ENCODE measurements at regions not wholly inside any gene's neighbourhood (a gene's known extent, or its start where the extent isn't known, plus 50 kb on each side); places are given as distances from the start of the nearest gene placed in this dataset.

- no peak for TF ChIP-seq CTCF (IDR thresholded peaks at IDR 0.05)
- Histone ChIP-seq H3K4me1 (ENCODE audit: control insufficient read depth in 1 of 2, insufficient read depth in 1 of 2, low read depth in 1 of 2, low read length in 1 of 2) (peaks cover 51 to 56% of the 10 kb centered on the region in 2 experiments), H3K4me3 (ENCODE audit: low read depth in 1 of 2, low read length in 1 of 2) (peak overlapping the region in 1 of 2 experiments; percentile 17), H3K27me3 (no peaks in the 10 kb centered on the region), H3K27ac (peak overlapping the region; percentile 84), H3K9me3 (no peaks in the 10 kb centered on the region), H3K36me3 (no peaks in the 10 kb centered on the region)
Measured at GRCh38 chr21:14684071-14684470, 138.0 kb upstream of the SAMSN1 start.

- peak overlapping the region; percentile 84 for H3K27ac ChIP-seq
- TF ChIP-seq CTCF (IDR thresholded peaks at IDR 0.05) = no peak
- no peaks in the 10 kb centered on the region for H3K9me3 ChIP-seq
- no peaks in the 10 kb centered on the region for H3K36me3 ChIP-seq
- H3K4me3 ChIP-seq (ENCODE audit: low read depth in 1 of 2, low read length in 1 of 2) = no peak overlapping the region
- peaks cover 51 to 56% of the 10 kb centered on the region in 2 experiments for H3K4me1 ChIP-seq (ENCODE audit: control insufficient read depth in 1 of 2, insufficient read depth in 1 of 2, low read depth in 1 of 2, low read length in 1 of 2)
- no peaks in the 10 kb centered on the region for H3K27me3 ChIP-seq
Measured at GRCh38 chr21:14683063-14683462, 136.9 kb upstream of the SAMSN1 start.

DNA sequence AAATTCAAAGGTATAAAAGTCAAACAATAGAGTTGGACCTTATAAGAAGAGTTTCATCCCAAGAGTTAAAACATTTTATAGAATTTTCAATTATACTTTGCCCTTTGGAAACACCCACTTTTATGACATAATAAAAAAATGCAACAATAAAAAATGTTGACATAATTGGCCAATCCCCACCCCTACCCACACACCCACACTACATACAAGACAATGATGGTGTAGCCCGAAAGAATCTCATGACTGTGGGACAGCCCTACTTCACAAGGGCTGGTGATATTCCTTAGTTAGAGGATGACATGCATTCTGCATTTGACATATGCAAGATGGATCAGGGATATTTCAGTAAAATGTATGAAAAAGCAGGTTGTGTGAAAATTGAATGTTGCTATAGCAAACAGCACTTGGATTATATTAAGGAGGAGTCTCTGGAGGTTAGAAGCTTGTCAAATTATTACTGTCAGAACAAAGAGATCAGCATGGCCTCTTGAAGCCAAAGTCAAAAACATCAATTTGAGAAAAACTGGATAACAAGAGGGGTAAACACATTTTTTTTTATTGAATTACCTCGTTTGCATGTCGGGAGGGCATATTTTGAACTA lies 133.0 kb upstream of the SAMSN1 start:
- no peak for TF ChIP-seq CTCF (IDR thresholded peaks at IDR 0.05)
- Histone ChIP-seq H3K9me3 (no peaks in the 10 kb centered on the region), H3K4me3 (ENCODE audit: low read depth in 1 of 2, low read length in 1 of 2) (no peak overlapping the region), H3K27me3 (no peaks in the 10 kb centered on the region), H3K36me3 (no peaks in the 10 kb centered on the region), H3K27ac (no peak overlapping the region), H3K4me1 (ENCODE audit: control insufficient read depth in 1 of 2, insufficient read depth in 1 of 2, low read depth in 1 of 2, low read length in 1 of 2) (peaks cover 36 to 42% of the 10 kb centered on the region in 2 experiments)

DNA sequence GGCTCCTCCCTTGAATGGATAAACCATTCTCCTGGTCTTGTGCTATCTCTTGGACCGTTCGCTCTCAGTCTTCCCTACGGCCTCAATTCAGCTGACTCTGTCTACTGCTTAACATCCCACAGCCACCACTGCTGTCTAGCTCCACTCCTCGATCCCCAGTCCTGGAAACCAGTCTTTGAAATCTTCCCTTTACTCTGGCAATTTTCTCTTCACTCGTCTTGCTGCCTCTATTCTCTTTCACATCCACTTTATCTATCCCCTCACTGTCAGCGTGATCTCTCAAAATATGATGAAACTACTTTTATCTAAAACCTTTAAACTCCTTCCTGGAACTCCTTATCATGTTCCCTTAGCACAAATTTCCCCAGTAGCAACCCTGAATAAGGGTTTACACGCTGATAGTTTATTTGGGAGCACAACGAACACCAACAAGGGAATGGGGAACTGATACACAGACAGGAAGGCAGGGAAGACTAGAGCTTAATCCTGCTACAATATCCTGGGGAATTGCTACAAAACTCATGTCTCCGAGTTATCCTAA lies 131.6 kb upstream of the SAMSN1 start:
- Histone ChIP-seq H3K27ac (no peak overlapping the region), H3K4me1 (ENCODE audit: control insufficient read depth in 1 of 2, insufficient read depth in 1 of 2, low read depth in 1 of 2, low read length in 1 of 2) (peaks cover 23 to 28% of the 10 kb centered on the region in 2 experiments), H3K4me3 (ENCODE audit: low read depth in 1 of 2, low read length in 1 of 2) (no peak overlapping the region), H3K36me3 (no peaks in the 10 kb centered on the region), H3K27me3 (no peaks in the 10 kb centered on the region), H3K9me3 (no peaks in the 10 kb centered on the region)
- no peak for TF ChIP-seq CTCF (IDR thresholded peaks at IDR 0.05)

DNA sequence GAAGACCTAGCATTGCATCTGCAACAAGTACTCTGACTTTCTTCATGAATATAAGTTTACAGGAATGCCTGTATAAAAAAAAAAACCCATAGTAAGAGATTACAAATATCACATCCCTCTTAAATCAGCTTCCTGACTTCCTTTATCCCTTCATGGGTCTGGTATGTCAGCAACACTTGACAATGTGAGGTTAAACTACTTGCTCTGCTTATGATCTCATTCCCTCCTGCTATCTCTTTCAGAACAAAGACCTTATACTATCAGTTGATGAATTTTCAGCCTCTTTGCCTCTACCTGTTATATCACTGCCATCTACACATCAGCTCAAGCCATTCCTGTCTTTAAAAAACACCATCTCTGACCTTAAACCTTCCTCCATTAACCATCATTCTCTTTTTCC lies 130.9 kb upstream of the SAMSN1 start:
- Histone ChIP-seq H3K36me3 (no peaks in the 10 kb centered on the region), H3K27me3 (no peaks in the 10 kb centered on the region), H3K4me3 (ENCODE audit: low read depth in 1 of 2, low read length in 1 of 2) (no peak overlapping the region), H3K27ac (peak overlapping the region; percentile 75), H3K9me3 (no peaks in the 10 kb centered on the region), H3K4me1 (ENCODE audit: control insufficient read depth in 1 of 2, insufficient read depth in 1 of 2, low read depth in 1 of 2, low read length in 1 of 2) (peaks cover 21 to 22% of the 10 kb centered on the region in 2 experiments)
- no peak for TF ChIP-seq CTCF (IDR thresholded peaks at IDR 0.05)

All from neutrophil (primary cell).